BJ (cell line): ENCODE measurements at regions not wholly inside any gene's neighbourhood (a gene's known extent, or its start where the extent isn't known, plus 50 kb on each side); places are given as distances from the start of the nearest gene placed in this dataset.

Experiments used
- CTCF ChIA-PET: fragments of 350-600 bp; formaldehyde crosslinking; extraction: SDS; loops from one replicate; lab custom pipeline; 2021; ENCODE audit warnings: antibody characterized with exemption, inconsistent platforms; lab: Yijun Ruan, JAX
- POLR2A ChIA-PET: fragments of 300-600 bp; sonication (Branson Sonifier 250); formaldehyde crosslinking; extraction: SDS; loops from one replicate; lab custom pipeline; 2021; ENCODE audit warnings: antibody characterized with exemption; lab: Charles Lee
- DNase-seq: peaks from one replicate; pipeline ENCODE4 v3.0.0-alpha.2; 2011; ENCODE audit warnings: low read depth
- H3K27me3 ChIP-seq: 2 replicates; pipeline ENCODE4 v1.6.0; 2011; ENCODE audit warnings: low read length; ENCODE audit not compliant: control insufficient read depth, insufficient read depth
- H3K36me3 ChIP-seq: 2 replicates; pipeline ENCODE4 v1.5.1; 2011; ENCODE audit warnings: low read length; ENCODE audit not compliant: control insufficient read depth, insufficient read depth
- H3K4me3 ChIP-seq: 2 replicates; pipeline ENCODE4 v1.5.1; 2011; ENCODE audit warnings: low read depth, mild to moderate bottlenecking, control low read depth, low read length
- TF ChIP-seq, protein P1 (sequence below): IDR thresholded peaks from 2 replicates; pipeline ENCODE4 v1.5.1; 2011; ENCODE audit warnings: low read depth, mild to moderate bottlenecking, control low read depth, inconsistent platforms, low read length, moderate library complexity; ENCODE audit not compliant: insufficient read depth

DNA sequence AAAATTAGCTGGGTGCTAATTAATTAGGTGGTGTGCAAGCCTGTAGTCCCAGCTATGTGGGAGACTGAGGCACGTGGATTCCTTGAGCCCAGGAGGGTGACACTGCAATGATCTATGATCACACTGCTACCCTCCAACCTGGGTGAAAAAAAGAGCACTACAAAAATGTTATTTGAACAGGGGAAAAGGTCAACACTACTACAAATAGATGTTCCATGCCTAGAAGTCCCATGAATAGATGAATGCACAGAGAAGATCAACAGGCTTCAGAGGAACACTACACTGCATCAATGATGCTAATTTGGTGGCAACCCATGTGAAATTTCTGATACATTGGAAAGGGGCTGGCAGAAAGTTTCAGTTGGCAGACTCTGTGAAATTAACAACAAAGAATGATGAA is 105.4 kb upstream of the FHIT start:
- no peak for DNase-seq
- CTCF ChIA-PET, result no interaction called here
- POLR2A ChIA-PET, result no interaction called here
- no peaks in the 10 kb centered on the region for H3K36me3 ChIP-seq
- no peaks in the 10 kb centered on the region for H3K27me3 ChIP-seq
- H3K4me3 ChIP-seq, result no peak overlapping the region
- TF ChIP-seq, protein P1, sequence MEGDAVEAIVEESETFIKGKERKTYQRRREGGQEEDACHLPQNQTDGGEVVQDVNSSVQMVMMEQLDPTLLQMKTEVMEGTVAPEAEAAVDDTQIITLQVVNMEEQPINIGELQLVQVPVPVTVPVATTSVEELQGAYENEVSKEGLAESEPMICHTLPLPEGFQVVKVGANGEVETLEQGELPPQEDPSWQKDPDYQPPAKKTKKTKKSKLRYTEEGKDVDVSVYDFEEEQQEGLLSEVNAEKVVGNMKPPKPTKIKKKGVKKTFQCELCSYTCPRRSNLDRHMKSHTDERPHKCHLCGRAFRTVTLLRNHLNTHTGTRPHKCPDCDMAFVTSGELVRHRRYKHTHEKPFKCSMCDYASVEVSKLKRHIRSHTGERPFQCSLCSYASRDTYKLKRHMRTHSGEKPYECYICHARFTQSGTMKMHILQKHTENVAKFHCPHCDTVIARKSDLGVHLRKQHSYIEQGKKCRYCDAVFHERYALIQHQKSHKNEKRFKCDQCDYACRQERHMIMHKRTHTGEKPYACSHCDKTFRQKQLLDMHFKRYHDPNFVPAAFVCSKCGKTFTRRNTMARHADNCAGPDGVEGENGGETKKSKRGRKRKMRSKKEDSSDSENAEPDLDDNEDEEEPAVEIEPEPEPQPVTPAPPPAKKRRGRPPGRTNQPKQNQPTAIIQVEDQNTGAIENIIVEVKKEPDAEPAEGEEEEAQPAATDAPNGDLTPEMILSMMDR, result no peak

DNA sequence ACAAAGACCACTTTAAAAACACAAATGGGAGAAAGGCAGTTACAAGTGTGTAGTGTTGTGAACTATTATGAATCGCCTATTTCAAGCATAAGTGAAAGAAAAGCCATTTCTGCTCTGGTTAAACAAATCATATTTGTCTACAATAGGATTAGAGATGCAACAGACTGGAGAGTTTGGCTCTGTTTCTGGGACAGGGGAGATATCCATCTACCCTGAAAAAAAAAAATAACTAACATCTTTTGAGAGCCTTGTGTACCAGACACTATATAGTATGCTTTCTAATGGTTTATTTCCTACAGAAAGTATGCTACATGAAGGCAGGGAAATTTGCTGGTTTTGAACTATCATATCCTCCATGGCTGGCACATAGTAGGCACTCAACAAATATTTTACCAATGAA is 106.7 kb upstream of the FHIT start:
- POLR2A ChIA-PET, result no interaction called here
- CTCF ChIA-PET, result no interaction called here
- TF ChIP-seq, protein P1, result no peak
- no peaks in the 10 kb centered on the region for H3K27me3 ChIP-seq
- H3K4me3 ChIP-seq, result no peak overlapping the region
- H3K36me3 ChIP-seq, result no peaks in the 10 kb centered on the region
- DNase-seq, result no peak

DNA sequence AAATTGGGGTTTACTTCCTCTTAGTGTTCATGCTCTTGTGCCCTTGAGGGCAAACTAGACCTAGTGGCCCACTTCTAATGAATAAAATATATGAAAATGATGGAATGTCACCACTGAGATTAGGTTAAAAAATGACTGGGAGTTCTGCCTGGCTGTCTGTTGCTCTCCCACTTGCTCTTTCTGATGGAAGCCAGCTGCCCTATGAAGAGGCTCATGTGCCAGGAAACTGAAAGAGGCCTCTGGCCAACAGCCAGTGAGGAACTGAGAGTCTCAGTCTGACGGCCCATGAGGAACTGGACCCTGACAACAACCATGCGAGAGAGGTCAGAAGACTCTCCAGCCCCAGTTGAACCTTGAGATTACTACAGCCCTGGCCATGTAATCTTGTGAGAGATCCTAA is 107.1 kb upstream of the FHIT start:
- TF ChIP-seq, protein P1, result no peak
- Histone ChIP-seq H3K36me3 (no peaks in the 10 kb centered on the region), H3K27me3 (no peaks in the 10 kb centered on the region), H3K4me3 (no peak overlapping the region)
- CTCF ChIA-PET, result no interaction called here
- no peak for DNase-seq
- POLR2A ChIA-PET, result no interaction called here

DNA sequence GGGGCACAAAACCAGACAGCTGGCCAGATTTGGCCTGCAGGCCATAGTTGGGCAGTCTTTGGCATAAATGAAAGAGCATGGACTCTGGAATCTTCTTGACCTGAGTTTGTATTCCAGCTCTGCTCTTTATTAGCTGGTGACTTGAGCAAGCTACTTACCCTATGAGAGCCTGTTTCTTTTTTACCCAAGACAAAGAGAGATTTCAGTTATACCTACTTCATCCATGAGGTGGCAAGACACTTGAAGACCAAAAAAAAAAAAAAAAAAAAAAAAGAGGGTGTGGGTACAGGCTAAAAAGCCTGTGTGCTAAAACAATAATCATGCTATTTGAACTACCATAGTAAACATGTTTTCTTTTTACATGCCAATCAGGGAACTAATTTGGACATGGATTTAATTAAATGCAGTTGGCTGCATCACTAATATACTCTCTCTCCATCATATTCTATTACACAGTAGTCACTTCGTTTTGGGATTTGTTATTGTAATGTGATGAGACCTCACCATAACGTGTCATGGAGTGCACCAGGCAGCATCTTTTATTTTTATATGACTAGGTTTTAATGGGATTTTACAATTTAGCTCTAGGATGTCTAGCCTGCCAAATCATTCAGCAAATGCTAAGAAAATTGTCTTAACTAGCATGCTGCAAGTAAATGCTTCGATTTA is 109.2 kb upstream of the FHIT start:
- TF ChIP-seq, protein P1, result no peak
- H3K4me3 ChIP-seq, result no peak overlapping the region
- POLR2A ChIA-PET, result no interaction called here
- DNase-seq, result no peak
- H3K36me3 ChIP-seq, result no peaks in the 10 kb centered on the region
- CTCF ChIA-PET, result no interaction called here
- no peaks in the 10 kb centered on the region for H3K27me3 ChIP-seq

DNA sequence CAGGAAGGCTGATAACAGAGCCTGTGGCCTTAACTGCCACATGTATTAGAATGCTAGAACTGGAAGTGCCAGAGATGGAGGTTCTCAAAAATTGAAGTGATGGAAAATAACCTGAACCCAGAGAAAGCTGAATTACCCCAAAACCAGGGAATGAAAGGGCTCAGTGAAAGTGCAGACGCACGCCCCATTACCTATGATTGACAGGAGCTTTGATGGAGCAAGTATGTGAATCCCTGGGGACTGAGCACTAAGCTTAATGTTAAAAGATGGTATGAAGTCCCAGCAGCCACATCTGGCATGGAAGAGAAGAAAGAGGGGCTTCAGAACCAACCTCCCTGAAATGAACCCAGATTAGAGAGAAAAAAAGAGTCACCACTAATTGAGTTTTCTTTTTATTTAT is 118.4 kb upstream of the FHIT start:
- H3K27me3 ChIP-seq, result no peaks in the 10 kb centered on the region
- no peak for DNase-seq
- H3K36me3 ChIP-seq, result no peaks in the 10 kb centered on the region
- ChIA-PET POLR2A (no interaction called here), CTCF (no interaction called here)
- no peak overlapping the region for H3K4me3 ChIP-seq
- TF ChIP-seq, protein P1, result no peak
